DMS114 treated with DMSO at 0.1 percent for 48 hours (cell line): ENCODE measurements at regions not wholly inside any gene's neighbourhood (a gene's known extent, or its start where the extent isn't known, plus 50 kb on each side); places are given as distances from the start of the nearest gene placed in this dataset.
"Not testable (repeated sequence)": the region's sequence is repeated elsewhere in the genome, so short reads cannot be mapped to it uniquely, and the experiment has no call there.

Experiments used
- DNase-seq: peaks from one replicate; lab custom pipeline; 2025; ENCODE audit not compliant: unreplicated experiment; lab: John Stamatoyannopoulos, UW

- no peak for DNase-seq
These were observed 56.2 kb upstream of the TNPO1 start for GRCh38 chr5:72760259-72760658.

GRCh38 chr5:72752909-72753308 is 63.6 kb upstream of the TNPO1 start:
- DNase-seq, result no peak

- DNase-seq, result no peak
These were observed 67.0 kb upstream of the TNPO1 start for GRCh38 chr5:72749362-72749997.

DNA sequence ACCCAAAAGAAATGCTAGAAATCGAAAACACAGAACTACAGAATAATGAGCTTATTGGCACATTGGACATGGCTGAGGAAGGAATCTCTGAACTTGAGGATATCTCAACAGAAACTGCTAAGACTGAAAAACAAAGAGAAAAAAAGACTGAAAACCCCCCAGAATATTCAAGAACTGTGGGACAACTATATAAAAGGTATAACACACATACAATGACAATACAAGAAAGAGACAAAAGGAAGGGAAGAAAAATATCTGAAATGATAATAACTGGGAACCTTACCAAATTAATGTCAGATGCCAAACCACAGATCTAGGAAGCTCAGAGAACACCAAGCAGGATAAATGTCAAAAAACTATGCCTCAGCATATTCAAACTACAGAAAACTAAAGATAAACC is 68.6 kb upstream of the TNPO1 start:
- DNase-seq, result no peak

DNA sequence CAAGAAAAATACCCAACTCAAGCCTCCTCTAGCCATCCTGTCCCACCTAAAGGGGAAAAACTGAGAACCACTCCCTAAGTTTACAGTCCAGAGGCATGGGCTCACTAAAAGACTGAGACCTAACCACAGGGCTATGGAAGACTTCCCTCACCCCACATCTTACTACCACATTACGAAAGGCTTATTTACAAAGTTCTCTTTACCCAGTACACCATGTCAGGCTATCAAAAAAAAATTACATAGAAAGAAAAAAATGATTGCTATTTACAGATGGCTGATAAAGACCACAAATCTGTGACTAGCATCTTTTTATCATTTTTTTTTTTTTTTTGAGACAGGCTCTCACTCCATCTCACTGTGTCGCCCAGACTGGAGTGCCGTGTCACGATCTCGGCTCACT is 69.7 kb upstream of the TNPO1 start:
- DNase-seq, result no peak

DNA sequence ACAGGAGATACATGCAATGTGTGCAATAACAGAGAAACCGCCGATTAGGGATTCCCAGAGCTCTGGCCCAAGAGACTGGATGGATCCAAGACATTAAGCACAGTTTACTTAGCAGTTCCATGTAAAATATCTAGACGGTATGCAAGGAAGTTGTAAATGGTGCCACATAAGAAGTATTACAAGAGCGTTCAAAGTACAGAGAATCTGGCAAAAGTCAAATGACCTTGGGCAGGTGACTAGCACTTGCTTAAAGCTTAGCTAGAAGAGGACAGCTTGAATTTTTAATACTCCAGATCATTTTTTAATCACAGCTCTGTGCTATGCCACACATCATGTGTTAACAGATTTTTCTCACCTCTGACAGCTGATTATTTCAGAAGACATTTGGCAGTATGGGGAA is 72.3 kb upstream of the TNPO1 start:
- no peak for DNase-seq

- no peak for DNase-seq
These were observed 74.7 kb upstream of the TNPO1 start for GRCh38 chr5:72741805-72742204.

- DNase-seq, result no peak
These were observed 82.7 kb upstream of the TNPO1 start for GRCh38 chr5:72733810-72734209.

DNA sequence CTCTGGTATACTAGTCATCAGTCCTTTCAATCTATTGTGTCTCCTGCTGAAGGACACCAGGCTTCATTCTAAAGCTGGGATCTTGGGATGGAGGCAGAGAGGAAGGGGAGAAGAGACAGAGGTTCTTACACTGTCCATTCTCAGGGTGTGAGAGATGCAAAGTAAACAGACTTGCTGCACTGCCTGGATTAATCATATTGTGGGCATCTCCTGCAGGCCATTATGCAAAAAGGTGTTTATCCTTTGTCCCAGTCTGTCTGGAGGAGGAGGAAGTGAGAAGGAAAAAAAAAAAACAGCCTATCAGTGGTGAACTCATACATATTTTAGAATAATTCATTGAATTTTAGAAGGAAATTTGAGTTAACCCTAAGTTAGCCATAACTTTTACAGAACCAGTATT is 92.9 kb upstream of the TNPO1 start:
- no peak for DNase-seq

- no peak for DNase-seq
These were observed 93.5 kb upstream of the TNPO1 start for GRCh38 chr5:72722792-72723452.

DNA sequence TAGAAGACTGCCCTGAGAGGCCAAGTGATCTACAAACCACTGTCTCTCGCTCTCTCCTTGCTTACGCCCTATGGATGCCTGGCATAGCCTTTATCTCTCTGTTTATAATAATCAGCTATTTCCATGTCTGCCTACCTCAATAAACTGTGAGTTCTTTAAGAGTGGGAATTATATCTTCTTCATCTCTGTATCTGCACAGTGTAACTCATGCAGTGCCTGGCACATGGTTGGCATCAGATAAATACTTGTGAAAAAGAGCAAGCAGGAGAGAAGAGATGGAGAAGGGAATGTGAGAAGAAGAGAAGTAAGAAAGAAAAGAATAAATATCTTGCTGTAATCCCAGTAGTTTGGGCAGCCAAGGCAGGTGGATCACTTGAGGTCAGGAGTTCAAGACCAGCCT is 94.6 kb upstream of the TNPO1 start:
- DNase-seq, result no peak

GRCh38 chr5:72720205-72720604 is 96.3 kb upstream of the TNPO1 start:
- no peak for DNase-seq

DNA sequence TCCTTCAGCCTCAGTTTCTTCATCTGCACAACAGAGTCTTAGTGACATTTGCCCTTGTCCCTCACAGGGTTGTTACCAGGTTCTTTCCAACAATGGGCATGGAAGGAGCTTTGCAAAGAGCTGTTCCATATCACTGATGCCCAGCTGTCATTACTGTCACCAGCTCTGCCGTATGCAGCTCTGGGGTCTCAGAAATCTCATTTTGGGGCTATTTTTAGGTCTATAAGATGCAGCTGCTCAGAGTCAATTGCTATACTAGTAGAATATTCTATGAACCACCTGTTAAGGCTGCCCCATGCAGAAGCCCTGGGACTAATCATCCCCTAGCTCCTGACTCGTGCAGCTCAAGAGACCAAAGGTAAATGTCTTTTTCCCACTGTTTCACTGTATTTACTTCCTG is 105.1 kb upstream of the TNPO1 start:
- no peak for DNase-seq

GRCh38 chr5:72709341-72709740 is 107.1 kb upstream of the TNPO1 start:
- DNase-seq, result no peak

- DNase-seq, result no peak
These were observed 111.3 kb upstream of the TNPO1 start for GRCh38 chr5:72705178-72705577.

DNA sequence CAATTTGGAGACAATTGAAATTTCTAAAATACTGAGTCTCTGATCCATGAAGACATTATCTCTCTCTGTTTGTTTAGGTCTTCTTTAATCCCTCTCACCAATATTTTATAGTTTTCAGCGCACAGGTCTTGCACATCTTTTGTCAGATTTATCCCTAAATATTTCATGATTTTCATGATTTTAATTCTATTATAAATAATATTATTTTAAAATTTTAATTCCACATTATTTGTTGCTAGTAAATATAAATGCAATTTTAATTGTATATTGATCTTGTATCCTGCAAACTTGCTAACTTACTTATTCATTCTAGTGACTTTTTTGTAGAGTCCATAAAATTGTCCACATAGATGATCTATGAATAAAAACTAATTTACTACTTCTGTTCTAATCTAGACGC is 112.6 kb upstream of the TNPO1 start:
- DNase-seq, result no peak

GRCh38 chr5:72702881-72703434 is 113.5 kb upstream of the TNPO1 start:
- DNase-seq, result no peak

DNA sequence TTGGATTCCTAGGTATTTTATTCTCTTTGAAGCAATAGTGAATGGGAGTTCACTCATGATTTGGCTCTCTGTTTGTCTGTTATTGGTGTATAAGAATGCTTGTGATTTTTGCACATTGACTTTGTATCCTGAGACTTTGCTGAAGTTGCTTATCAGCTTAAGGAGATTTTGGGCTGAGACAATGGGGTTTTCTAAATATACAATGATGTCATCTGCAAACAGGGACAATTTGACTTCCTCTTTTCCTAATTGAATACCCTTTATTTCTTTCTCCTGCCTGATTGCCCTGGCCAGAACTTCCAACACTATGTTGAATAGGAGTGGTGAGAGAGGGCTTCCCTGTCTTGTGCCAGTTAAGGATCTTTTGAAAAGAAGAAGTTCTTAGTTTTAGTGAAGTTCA is 114.4 kb upstream of the TNPO1 start:
- not testable (repeated sequence) for DNase-seq

- DNase-seq, result no peak
These were observed 118.0 kb upstream of the TNPO1 start for GRCh38 chr5:72698481-72698880.

- DNase-seq, result no peak
These were observed 118.8 kb upstream of the TNPO1 start for GRCh38 chr5:72697622-72698021.

GRCh38 chr5:72695659-72696058 is 120.8 kb upstream of the TNPO1 start:
- DNase-seq, result no peak

DNA sequence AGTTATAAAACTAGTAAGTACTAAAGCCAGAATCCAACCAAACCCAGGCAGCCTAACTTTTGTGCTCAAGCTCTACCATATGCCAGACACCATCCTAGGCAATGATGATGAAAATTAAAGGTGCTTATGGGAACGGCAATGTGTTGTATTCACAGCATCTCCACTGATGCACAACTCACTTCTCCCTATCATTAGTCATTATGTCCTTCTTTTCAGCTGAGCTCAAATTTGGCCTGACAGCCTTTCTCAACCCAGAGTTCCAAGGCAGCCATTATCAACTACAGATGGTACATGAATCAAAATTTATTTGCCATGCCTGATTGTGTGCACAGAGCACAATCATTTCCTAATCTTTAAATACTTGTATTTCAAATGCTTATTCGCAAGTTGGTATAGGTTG is 121.6 kb upstream of the TNPO1 start:
- DNase-seq, result no peak
